GM21528 (cell line): ENCODE measurements at regions not wholly inside any gene's neighbourhood (a gene's known extent, or its start where the extent isn't known, plus 50 kb on each side); places are given as distances from the start of the nearest gene placed in this dataset.
"Not testable (repeated sequence)": the region's sequence is repeated elsewhere in the genome, so short reads cannot be mapped to it uniquely, and the experiment has no call there.

Experiments
- ATAC-seq: cut with Tn5 transposase; IDR thresholded peaks from one replicate; pipeline ENCODE4 v1.9.1; 2021; ENCODE audit warnings: mild to moderate bottlenecking, moderate library complexity; ENCODE audit not compliant: unreplicated experiment, low FRiP score

- ATAC-seq = peak; percentile 92
Measured at GRCh38 chrY:20891440-20892160, 135.7 kb downstream of the RPS4Y2 start.

GRCh38 chrY:20925350-20926091 is 169.6 kb downstream of the RPS4Y2 start:
- ATAC-seq = not testable (repeated sequence)

- ATAC-seq = no peak
Measured at GRCh38 chrY:20929691-20930342, 173.9 kb downstream of the RPS4Y2 start.

GRCh38 chrY:20936709-20937251 is 180.9 kb downstream of the RPS4Y2 start:
- not testable (repeated sequence) for ATAC-seq

- ATAC-seq = no peak
Measured at GRCh38 chrY:20961512-20961911, 205.6 kb downstream of the RPS4Y2 start.

GRCh38 chrY:20967828-20968227 is 211.9 kb downstream of the RPS4Y2 start:
- no peak for ATAC-seq

- no peak for ATAC-seq
Measured at GRCh38 chrY:20968237-20968636, 212.3 kb downstream of the RPS4Y2 start.

- no peak for ATAC-seq
Measured at GRCh38 chrY:20971371-20971770, 215.5 kb downstream of the RPS4Y2 start.

GRCh38 chrY:20986037-20986436 is 230.1 kb downstream of the RPS4Y2 start:
- no peak for ATAC-seq

- ATAC-seq = peak; percentile 3
Measured at GRCh38 chrY:20990123-20990522, 234.2 kb downstream of the RPS4Y2 start.

GRCh38 chrY:20990869-20991548 is 235.1 kb downstream of the RPS4Y2 start:
- ATAC-seq = peak; percentile 99

GRCh38 chrY:20997355-20997754 is 241.4 kb downstream of the RPS4Y2 start:
- no peak for ATAC-seq

- ATAC-seq = no peak
Measured at GRCh38 chrY:20998016-20998415, 242.1 kb downstream of the RPS4Y2 start.

GRCh38 chrY:20998483-20998882 is 242.6 kb downstream of the RPS4Y2 start:
- no peak for ATAC-seq

GRCh38 chrY:21001102-21001501 is 245.2 kb downstream of the RPS4Y2 start:
- no peak for ATAC-seq

- ATAC-seq = no peak
Measured at GRCh38 chrY:21003059-21003458, 247.2 kb downstream of the RPS4Y2 start.

- no peak for ATAC-seq
Measured at GRCh38 chrY:21005531-21005930, 249.6 kb downstream of the RPS4Y2 start.

- no peak for ATAC-seq
Measured at GRCh38 chrY:21021811-21022210, 265.9 kb downstream of the RPS4Y2 start.

GRCh38 chrY:21022326-21023044 is 266.6 kb downstream of the RPS4Y2 start:
- ATAC-seq = no peak

GRCh38 chrY:21023906-21024305 is 268.0 kb downstream of the RPS4Y2 start:
- no peak for ATAC-seq
